ENCODE measurements at regions not wholly inside any gene's neighbourhood (a gene's known extent, or its start where the extent isn't known, plus 50 kb on each side); places are given as distances from the start of the nearest gene placed in this dataset.

GRCh38 chr2:105595536-105595935, 149.2 kb upstream of the NCK2 start:
- TF ChIP-seq TAF1 (conservative IDR thresholded peaks at IDR 0.05) (no peak), CTCF (IDR thresholded peaks at IDR 0.05; ENCODE audit: low read depth, low read length, missing input control) (no peak), EGR1 (IDR thresholded peaks at IDR 0.05; ENCODE audit: low read depth in 2 of 2) (no peak), RAD21 (IDR thresholded peaks at IDR 0.05) (no peak), ATF3 (IDR thresholded peaks at IDR 0.05) (no peak), GABPA (IDR thresholded peaks at IDR 0.05 in 1 of 2, conservative IDR thresholded peaks at IDR 0.05 in 1 of 2) (no peak), JUND (IDR thresholded peaks at IDR 0.05) (no peak), YY1 (IDR thresholded peaks at IDR 0.05) (no peak), REST (IDR thresholded peaks at IDR 0.05) (no peak)

Measured in liver (tissue), 3 donors.